ENCODE measurements at regions not wholly inside any gene's neighbourhood (a gene's known extent, or its start where the extent isn't known, plus 50 kb on each side); places are given as distances from the start of the nearest gene placed in this dataset.

DNA sequence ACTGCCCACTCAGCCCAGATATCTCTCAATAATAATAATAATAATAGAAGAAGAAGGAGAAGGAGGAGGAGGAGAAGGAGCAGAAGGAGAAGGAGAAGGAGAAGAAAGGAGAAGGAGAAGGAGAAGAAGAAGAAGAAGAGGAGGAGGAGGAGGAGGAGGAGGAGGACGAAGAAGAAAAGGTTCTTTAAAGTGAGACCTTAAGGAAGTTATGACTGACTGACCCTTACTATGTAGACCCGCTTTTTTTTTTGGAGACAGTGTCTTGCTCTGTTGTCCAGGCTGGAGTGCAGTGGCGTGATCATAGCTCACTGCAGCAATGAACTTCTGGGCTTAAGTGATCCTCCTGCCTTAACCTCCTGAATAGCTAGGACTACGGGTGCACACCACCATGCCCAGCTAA is 88.9 kb upstream of the RFX8 start:
- TF ChIP-seq, protein P1, sequence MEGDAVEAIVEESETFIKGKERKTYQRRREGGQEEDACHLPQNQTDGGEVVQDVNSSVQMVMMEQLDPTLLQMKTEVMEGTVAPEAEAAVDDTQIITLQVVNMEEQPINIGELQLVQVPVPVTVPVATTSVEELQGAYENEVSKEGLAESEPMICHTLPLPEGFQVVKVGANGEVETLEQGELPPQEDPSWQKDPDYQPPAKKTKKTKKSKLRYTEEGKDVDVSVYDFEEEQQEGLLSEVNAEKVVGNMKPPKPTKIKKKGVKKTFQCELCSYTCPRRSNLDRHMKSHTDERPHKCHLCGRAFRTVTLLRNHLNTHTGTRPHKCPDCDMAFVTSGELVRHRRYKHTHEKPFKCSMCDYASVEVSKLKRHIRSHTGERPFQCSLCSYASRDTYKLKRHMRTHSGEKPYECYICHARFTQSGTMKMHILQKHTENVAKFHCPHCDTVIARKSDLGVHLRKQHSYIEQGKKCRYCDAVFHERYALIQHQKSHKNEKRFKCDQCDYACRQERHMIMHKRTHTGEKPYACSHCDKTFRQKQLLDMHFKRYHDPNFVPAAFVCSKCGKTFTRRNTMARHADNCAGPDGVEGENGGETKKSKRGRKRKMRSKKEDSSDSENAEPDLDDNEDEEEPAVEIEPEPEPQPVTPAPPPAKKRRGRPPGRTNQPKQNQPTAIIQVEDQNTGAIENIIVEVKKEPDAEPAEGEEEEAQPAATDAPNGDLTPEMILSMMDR (IDR thresholded peaks at IDR 0.05): no peak
- TF ChIP-seq POLR2A (IDR thresholded peaks at IDR 0.05): no peak
